ENCODE measurements at regions not wholly inside any gene's neighbourhood (a gene's known extent, or its start where the extent isn't known, plus 50 kb on each side); places are given as distances from the start of the nearest gene placed in this dataset.

DNA sequence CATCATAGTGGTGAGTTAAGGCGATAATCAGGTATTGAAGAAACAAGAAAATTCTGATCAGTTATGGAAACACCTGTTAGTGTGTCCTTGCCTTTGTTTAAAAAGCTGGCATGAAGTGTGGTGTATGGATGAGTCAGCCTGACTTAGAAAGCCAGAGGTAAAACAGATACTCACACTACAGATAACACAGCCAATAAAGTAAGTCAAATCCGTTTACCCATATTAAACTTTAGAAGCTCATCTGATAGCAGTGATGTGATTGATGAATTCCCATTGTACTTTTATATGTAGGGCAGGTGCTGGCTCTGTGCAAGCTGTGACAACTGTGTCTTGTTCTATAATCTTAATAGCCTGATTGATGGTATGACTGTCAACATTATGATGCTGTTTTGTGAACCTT lies 1392.7 kb upstream of the IGFBP7 start:
- no peak for TF ChIP-seq CBX3 (IDR thresholded peaks at IDR 0.05; ENCODE audit: borderline replicate concordance, low read depth)
- no peak for TF ChIP-seq BCL11A (IDR thresholded peaks at IDR 0.05; ENCODE audit: low read depth, low read length)
- TF ChIP-seq CHD4 (IDR thresholded peaks at IDR 0.05), result no peak
- no peak for TF ChIP-seq STAT3 (IDR thresholded peaks at IDR 0.05; ENCODE audit: low read depth, low read length)
- TF ChIP-seq TAF1 (IDR thresholded peaks at IDR 0.05; ENCODE audit: borderline replicate concordance, low read depth, low read length), result no peak
- no peak for TF ChIP-seq ZBED1 (IDR thresholded peaks at IDR 0.05; ENCODE audit: borderline replicate concordance)
- TF ChIP-seq CBFB (IDR thresholded peaks at IDR 0.05; ENCODE audit: low read depth), result no peak
- TF ChIP-seq YY1 (IDR thresholded peaks at IDR 0.05; ENCODE audit: low read depth, low read length), result no peak
- TF ChIP-seq, protein P1, sequence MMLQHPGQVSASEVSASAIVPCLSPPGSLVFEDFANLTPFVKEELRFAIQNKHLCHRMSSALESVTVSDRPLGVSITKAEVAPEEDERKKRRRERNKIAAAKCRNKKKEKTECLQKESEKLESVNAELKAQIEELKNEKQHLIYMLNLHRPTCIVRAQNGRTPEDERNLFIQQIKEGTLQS (IDR thresholded peaks at IDR 0.05; ENCODE audit: borderline replicate concordance, extremely low read depth, low read depth, low read length), result no peak
- TF ChIP-seq, protein P2, sequence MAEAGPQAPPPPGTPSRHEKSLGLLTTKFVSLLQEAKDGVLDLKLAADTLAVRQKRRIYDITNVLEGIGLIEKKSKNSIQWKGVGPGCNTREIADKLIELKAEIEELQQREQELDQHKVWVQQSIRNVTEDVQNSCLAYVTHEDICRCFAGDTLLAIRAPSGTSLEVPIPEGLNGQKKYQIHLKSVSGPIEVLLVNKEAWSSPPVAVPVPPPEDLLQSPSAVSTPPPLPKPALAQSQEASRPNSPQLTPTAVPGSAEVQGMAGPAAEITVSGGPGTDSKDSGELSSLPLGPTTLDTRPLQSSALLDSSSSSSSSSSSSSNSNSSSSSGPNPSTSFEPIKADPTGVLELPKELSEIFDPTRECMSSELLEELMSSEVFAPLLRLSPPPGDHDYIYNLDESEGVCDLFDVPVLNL (IDR thresholded peaks at IDR 0.05; ENCODE audit: low read depth, low read length), result no peak
- in situ Hi-C loops (cut with MboI), result no loop called here
- H3K79me2 ChIP-seq (ENCODE audit: control insufficient read depth, insufficient read depth, low read length), result no peaks in the 10 kb centered on the region
- no peak for DNase-seq (ENCODE audit: low read depth, low spot score)
- WGBS (ENCODE audit: insufficient coverage, insufficient replicate concordance, low lambda C conversion rate, missing lambda C conversion rate), result 0% methylated on average over 2 of the region's 2 CpGs
- ChIA-PET SMC1A (ENCODE audit: uncharacterized antibody, unreplicated experiment) (no interaction called here), RAD21 (ENCODE audit: unreplicated experiment) (no interaction called here), CTCF (no interaction called here), POLR2A (no interaction called here)
- H3K36me3 ChIP-seq (ENCODE audit: control insufficient read depth in 2 of 2, insufficient read depth in 2 of 2, low read length in 1 of 2), result no peaks in the 10 kb centered on the region
- no peak overlapping the region for H3K4me3 ChIP-seq
- H3K4me1 ChIP-seq (ENCODE audit: control insufficient read depth, insufficient read depth, low read length), result no peaks in the 10 kb centered on the region
- no peak for FAIRE-seq
- H3K9me3 ChIP-seq (replicated peaks; ENCODE audit: control insufficient read depth, insufficient read depth, low read length), result no peaks in the 10 kb centered on the region
- ATAC-seq, result no peak
- H3K4me2 ChIP-seq (ENCODE audit: control insufficient read depth, insufficient read depth), result no peak overlapping the region
- no peak overlapping the region for H3K27ac ChIP-seq (ENCODE audit: control insufficient read depth, insufficient read depth)
- intact Hi-C loops (cut with micrococcal nuclease; ENCODE audit: unreplicated experiment), result no loop called here
- H4K20me1 ChIP-seq (ENCODE audit: control insufficient read depth, insufficient read depth), result no peaks in the 10 kb centered on the region
- no peaks in the 10 kb centered on the region for H3K27me3 ChIP-seq (replicated peaks in 1 of 2; ENCODE audit: control insufficient read depth in 2 of 2, insufficient read depth in 2 of 2, low read length in 1 of 2)
- no peak overlapping the region for H3K9ac ChIP-seq (ENCODE audit: control insufficient read depth, insufficient read depth, low read length)
- H2AFZ ChIP-seq (ENCODE audit: control insufficient read depth, low read depth, low read length), result no peak overlapping the region
- BruUV-seq (replicated peaks), result no TSS peak

Measured in GM12878 (cell line).